DND-41 (cell line): ENCODE measurements at regions not wholly inside any gene's neighbourhood (a gene's known extent, or its start where the extent isn't known, plus 50 kb on each side); places are given as distances from the start of the nearest gene placed in this dataset.

Experiments
- ATAC-seq: fragments of 200-7000 bp; cut with Tn5 transposase; 3 replicates; pipeline ENCODE4 v1.9.1; 2021; ENCODE audit warnings: low read depth; ENCODE audit not compliant: insufficient read depth
- DNase-seq: peaks from one replicate; pipeline ENCODE4 v3.0.0-alpha.2; 2020
- H2AFZ ChIP-seq: 2 replicates; pipeline ENCODE4 v1.6.0; 2012; ENCODE audit warnings: low read depth, low read length
- H3K27ac ChIP-seq: 2 replicates; pipeline ENCODE4 v1.5.1; 2012; ENCODE audit warnings: low read length, inconsistent platforms
- H3K27me3 ChIP-seq: fragments of 200-600 bp; sonication (generic); 2 replicates; pipeline ENCODE4 v1.6.0; 2012; ENCODE audit warnings: low read length, mild to moderate bottlenecking, inconsistent platforms; ENCODE audit not compliant: insufficient read depth, poor library complexity
- H3K36me3 ChIP-seq: 2 replicates; pipeline ENCODE4 v1.5.1; 2012; ENCODE audit warnings: low read length, inconsistent platforms; ENCODE audit not compliant: insufficient read depth
- H3K4me1 ChIP-seq: 2 replicates; pipeline ENCODE4 v1.5.1; 2012; ENCODE audit warnings: mild to moderate bottlenecking, low read length; ENCODE audit not compliant: insufficient read depth
- H3K4me2 ChIP-seq: 2 replicates; pipeline ENCODE4 v1.6.0; 2012; ENCODE audit warnings: mild to moderate bottlenecking, moderate library complexity, low read length, inconsistent platforms; ENCODE audit not compliant: insufficient read depth
- H3K4me3 ChIP-seq, 2 experiments: fragments of 200-600 bp in 1 of 2; shearing (Covaris generic) in 1 of 2; 2 replicates each; pipeline ENCODE4 v1.5.1; 2012 to 2016; ENCODE audit warnings: inconsistent platforms in 2 of 2, low read length in 2 of 2, mild to moderate bottlenecking in 2 of 2, low read depth in 1 of 2, moderate library complexity in 1 of 2
- H3K79me2 ChIP-seq: 2 replicates; pipeline ENCODE4 v1.6.0; 2012; ENCODE audit warnings: low read length, inconsistent platforms; ENCODE audit not compliant: insufficient read depth
- H3K9ac ChIP-seq: 2 replicates; pipeline ENCODE4 v1.6.0; 2012; ENCODE audit warnings: low read depth, mild to moderate bottlenecking, inconsistent platforms, low read length, moderate library complexity
- H3K9me3 ChIP-seq: 2 replicates; pipeline ENCODE4 v1.5.1; 2012; ENCODE audit warnings: low read length, moderate library complexity, mild to moderate bottlenecking, inconsistent platforms; ENCODE audit not compliant: insufficient read depth, severe bottlenecking
- H4K20me1 ChIP-seq: 2 replicates; pipeline ENCODE4 v1.6.0; 2012; ENCODE audit warnings: low read length; ENCODE audit not compliant: insufficient read depth
- CTCF ChIP-seq: IDR thresholded peaks from 2 replicates; pipeline ENCODE4 v1.5.1; 2012; ENCODE audit warnings: borderline replicate concordance, low read length, moderate library complexity, mild to moderate bottlenecking; ENCODE audit not compliant: poor library complexity, severe bottlenecking; ENCODE audit errors: extremely low read depth
- EZH2 ChIP-seq: IDR thresholded peaks from 3 replicates; pipeline ENCODE4 v1.6.1; 2012; ENCODE audit warnings: borderline replicate concordance, low read depth, mild to moderate bottlenecking, moderate library complexity, low read length, inconsistent platforms; ENCODE audit not compliant: severe bottlenecking

GRCh38 chrX:36508042-36508441, 500.1 kb upstream of the FAM47C start:
- ATAC-seq (no peak), DNase-seq (no peak)
- Histone ChIP-seq H4K20me1 (no peaks in the 10 kb centered on the region), H3K27me3 (no peaks in the 10 kb centered on the region), H3K4me3 (no peak overlapping the region), H3K36me3 (no peaks in the 10 kb centered on the region), H3K4me2 (no peak overlapping the region), H3K9me3 (no peaks in the 10 kb centered on the region), H3K79me2 (no peaks in the 10 kb centered on the region), H3K4me1 (no peaks in the 10 kb centered on the region), H3K9ac (no peak overlapping the region), H3K27ac (no peak overlapping the region), H2AFZ (no peak overlapping the region)
- TF ChIP-seq CTCF, result no peak
- TF ChIP-seq EZH2, result no peak

GRCh38 chrX:36510736-36511135, 497.4 kb upstream of the FAM47C start:
- Histone ChIP-seq H3K27me3 (no peaks in the 10 kb centered on the region), H2AFZ (no peak overlapping the region), H3K4me2 (no peak overlapping the region), H3K36me3 (no peaks in the 10 kb centered on the region), H3K79me2 (no peaks in the 10 kb centered on the region), H3K4me1 (no peaks in the 10 kb centered on the region), H3K27ac (no peak overlapping the region), H3K9me3 (no peaks in the 10 kb centered on the region), H4K20me1 (no peaks in the 10 kb centered on the region), H3K9ac (no peak overlapping the region), H3K4me3 (no peak overlapping the region)
- ATAC-seq, result no peak
- DNase-seq, result no peak
- TF ChIP-seq CTCF (no peak), EZH2 (no peak)

- Histone ChIP-seq H2AFZ (no peak overlapping the region), H3K27ac (no peak overlapping the region), H4K20me1 (no peaks in the 10 kb centered on the region), H3K4me1 (no peaks in the 10 kb centered on the region), H3K4me3 (no peak overlapping the region), H3K27me3 (no peaks in the 10 kb centered on the region), H3K4me2 (no peak overlapping the region), H3K79me2 (no peaks in the 10 kb centered on the region), H3K9ac (no peak overlapping the region), H3K36me3 (no peaks in the 10 kb centered on the region), H3K9me3 (no peaks in the 10 kb centered on the region)
- no peak for TF ChIP-seq EZH2
- TF ChIP-seq CTCF, result no peak
- ATAC-seq, result no peak
- no peak for DNase-seq
Observed at GRCh38 chrX:36528661-36529060, 479.5 kb upstream of the FAM47C start.

- Histone ChIP-seq H4K20me1 (no peaks in the 10 kb centered on the region), H3K4me3 (no peak overlapping the region), H3K9ac (no peak overlapping the region), H3K27me3 (no peaks in the 10 kb centered on the region), H3K4me2 (no peak overlapping the region), H2AFZ (no peak overlapping the region), H3K79me2 (no peaks in the 10 kb centered on the region), H3K4me1 (no peaks in the 10 kb centered on the region), H3K36me3 (no peaks in the 10 kb centered on the region), H3K9me3 (no peaks in the 10 kb centered on the region), H3K27ac (no peak overlapping the region)
- DNase-seq (no peak), ATAC-seq (no peak)
- TF ChIP-seq CTCF (no peak), EZH2 (no peak)
Observed at GRCh38 chrX:36534900-36535299, 473.3 kb upstream of the FAM47C start.
